HCT116 (cell line): ENCODE measurements at regions not wholly inside any gene's neighbourhood (a gene's known extent, or its start where the extent isn't known, plus 50 kb on each side); places are given as distances from the start of the nearest gene placed in this dataset.

Experiments used
- CTCF ChIP-seq, 3 experiments: fragments of 200-600 bp in 1 of 3; sonication (generic) in 1 of 3; IDR thresholded peaks in 2 of 3; conservative IDR thresholded peaks in 1 of 3; 2 replicates each; pipeline ENCODE4 v1.5.1; 2012 to 2017; ENCODE audit warnings: low read depth in 2 of 3, low read length in 2 of 3, antibody characterized with exemption in 1 of 3, borderline replicate concordance in 1 of 3, control low read depth in 1 of 3, mild to moderate bottlenecking in 1 of 3, mixed read lengths in 1 of 3, mixed run types in 1 of 3, moderate library complexity in 1 of 3; ENCODE audit not compliant: insufficient read depth in 1 of 3
- EZH2 ChIP-seq: fragments of 200-600 bp; sonication (generic); IDR thresholded peaks from 2 replicates; pipeline ENCODE4 v1.6.1; 2017; ENCODE audit warnings: antibody characterized with exemption, mixed run types
- POLR2AphosphoS5 ChIP-seq: IDR thresholded peaks from 2 replicates; pipeline ENCODE4 v1.6.1; 2011; ENCODE audit warnings: mild to moderate bottlenecking, low read depth, low read length, moderate library complexity
- SIN3A ChIP-seq: IDR thresholded peaks from 2 replicates; pipeline ENCODE4 v1.6.1; 2012; ENCODE audit warnings: low read depth

DNA sequence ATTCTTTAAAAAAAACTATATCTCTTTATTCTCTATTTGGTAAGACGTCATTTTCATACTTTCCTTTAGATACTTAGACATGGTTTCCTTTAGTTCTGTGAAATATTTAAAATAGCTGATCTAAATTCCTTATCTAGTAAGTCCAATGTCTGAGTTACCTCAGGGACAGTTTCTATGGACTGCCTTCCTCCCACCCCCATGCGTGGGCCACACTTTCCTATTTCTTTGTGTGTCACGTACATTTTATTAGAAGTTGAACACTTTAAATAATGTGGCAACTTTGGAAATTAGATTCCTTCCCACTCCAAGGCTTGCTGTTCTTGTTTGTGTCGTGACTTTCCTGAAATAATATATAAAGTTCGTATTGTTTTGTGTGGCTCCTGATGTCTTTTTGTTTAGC, 260.7 kb downstream of the EDEM1 start:
- TF ChIP-seq SIN3A (no peak), CTCF (IDR thresholded peaks at IDR 0.05 in 2 of 3, conservative IDR thresholded peaks at IDR 0.05 in 1 of 3; ENCODE audit: borderline replicate concordance in 1 of 3, insufficient read depth in 1 of 3, low read depth in 2 of 3, low read length in 2 of 3) (no peak), EZH2 (no peak), POLR2AphosphoS5 (no peak)
